ENCODE measurements at regions not wholly inside any gene's neighbourhood (a gene's known extent, or its start where the extent isn't known, plus 50 kb on each side); places are given as distances from the start of the nearest gene placed in this dataset.
"Not testable (repeated sequence)": the region's sequence is repeated elsewhere in the genome, so short reads cannot be mapped to it uniquely, and the experiment has no call there.

- Histone ChIP-seq H3K4me3 (no peak overlapping the region), H3K36me3 (no peaks in the 10 kb centered on the region), H3K27me3 (peaks cover 0 to 8% (median 0%) of the 10 kb centered on the region in 7 donors), H3K4me1 (no peaks in the 10 kb centered on the region), H3K27ac (no peak overlapping the region), H3K9me3 (peaks cover 0 to 11% (median 0%) of the 10 kb centered on the region in 11 donors)
- intact Hi-C loops (cut with DNase I): no loop called here
- 22 to 49% methylated on average over 2 of the region's 2 CpGs for WGBS, 2 donors
- no peak for DNase-seq
- no peak for ATAC-seq
- no peak for TF ChIP-seq CTCF (IDR thresholded peaks at IDR 0.05)
Observed at GRCh38 chrX:110536816-110537215, 178.2 kb downstream of the RTL9 start.

DNA sequence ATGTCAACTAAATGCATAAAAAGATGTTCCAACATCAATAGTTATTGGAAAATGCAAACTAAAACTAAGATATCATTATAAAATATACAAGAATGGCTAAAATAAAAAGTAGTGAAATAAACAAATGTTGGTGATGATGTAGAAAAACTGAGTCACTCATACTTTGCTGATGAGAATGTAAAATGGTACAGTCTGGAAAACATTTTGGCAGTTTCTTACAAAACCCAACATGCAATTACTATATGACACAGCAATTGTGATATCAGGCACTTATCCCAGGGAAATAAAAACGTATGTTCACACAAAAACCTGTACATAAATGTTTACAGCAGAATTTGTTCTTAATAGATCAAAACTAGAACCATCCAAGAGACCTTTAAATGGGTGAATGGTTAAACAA is 182.6 kb downstream of the RTL9 start:
- WGBS, 2 donors: 46 to 65% methylated on average over 1 of the region's 1 CpG
- intact Hi-C loops (cut with DNase I): no loop called here
- Histone ChIP-seq H3K27ac (no peak overlapping the region), H3K4me3 (no peak overlapping the region), H3K36me3 (no peaks in the 10 kb centered on the region), H3K4me1 (no peaks in the 10 kb centered on the region), H3K9me3 (peaks cover 0 to 11% (median 0%) of the 10 kb centered on the region in 11 donors), H3K27me3 (peaks cover 0 to 21% (median 0%) of the 10 kb centered on the region in 7 donors)
- no peak for TF ChIP-seq CTCF (IDR thresholded peaks at IDR 0.05)
- no peak for DNase-seq
- ATAC-seq: no peak

GRCh38 chrX:110550854-110551253 is 192.2 kb downstream of the RTL9 start:
- WGBS, 2 donors: 84 to 85% methylated on average over 4 of the region's 4 CpGs
- H3K27ac ChIP-seq; H3K36me3 ChIP-seq; intact Hi-C loops (cut with DNase I); H3K4me1 ChIP-seq; DNase-seq; ATAC-seq; H3K4me3 ChIP-seq: not testable (repeated sequence)
- Histone ChIP-seq H3K9me3 (peaks cover 0 to 11% (median 0%) of the 10 kb centered on the region in 11 donors), H3K27me3 (peaks cover 0 to 10% (median 0%) of the 10 kb centered on the region in 7 donors)

DNA sequence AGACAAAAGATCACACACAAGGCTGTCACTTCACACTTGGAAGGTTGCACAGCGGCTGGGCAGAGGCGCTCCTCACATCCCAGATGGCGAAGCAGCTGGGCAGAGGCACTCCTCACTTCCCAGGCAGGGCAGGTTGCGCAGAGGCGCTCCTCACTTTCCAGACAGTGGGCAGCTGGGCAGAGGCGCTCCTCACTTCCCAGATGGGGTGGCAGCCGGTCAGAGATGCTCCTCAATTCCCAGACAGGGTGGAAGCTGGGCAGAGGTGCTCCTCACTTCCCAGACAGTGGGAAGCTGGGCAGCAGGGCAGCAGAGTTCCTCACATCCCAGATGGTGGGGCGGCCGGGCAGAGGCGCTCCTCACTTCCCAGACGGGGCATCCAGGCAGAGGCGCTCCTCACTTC is 199.2 kb downstream of the RTL9 start:
- H3K36me3 ChIP-seq: no peaks in the 10 kb centered on the region
- no peaks in the 10 kb centered on the region for H3K4me1 ChIP-seq
- peaks cover 0 to 33% (median 0%) of the 10 kb centered on the region in 11 donors for H3K9me3 ChIP-seq
- ATAC-seq (no peak), DNase-seq (no peak)
- no peaks in the 10 kb centered on the region for H3K27me3 ChIP-seq
- no peak for TF ChIP-seq CTCF (IDR thresholded peaks at IDR 0.05)
- intact Hi-C loops (cut with DNase I): no loop called here
- 94% methylated on average over 12 of the region's 12 CpGs for WGBS, 2 donors
- H3K27ac ChIP-seq: no peak overlapping the region
- H3K4me3 ChIP-seq: no peak overlapping the region

- DNase-seq (no peak), ATAC-seq (no peak)
- no peaks in the 10 kb centered on the region for H3K4me1 ChIP-seq
- no peak for TF ChIP-seq CTCF (IDR thresholded peaks at IDR 0.05)
- H3K36me3 ChIP-seq: no peaks in the 10 kb centered on the region
- H3K27me3 ChIP-seq: no peaks in the 10 kb centered on the region
- peaks cover 0 to 33% (median 0%) of the 10 kb centered on the region in 11 donors for H3K9me3 ChIP-seq
- 78 to 81% methylated on average over 7 to 16 of the region's 16 CpGs for WGBS, 2 donors
- H3K27ac ChIP-seq: no peak overlapping the region
- intact Hi-C loops (cut with DNase I): no loop called here
- H3K4me3 ChIP-seq: no peak overlapping the region
Observed at GRCh38 chrX:110558406-110558805, 199.8 kb downstream of the RTL9 start.
